ENCODE measurements at regions not wholly inside any gene's neighbourhood (a gene's known extent, or its start where the extent isn't known, plus 50 kb on each side); places are given as distances from the start of the nearest gene placed in this dataset.

- no peak for ATAC-seq
Observed at GRCh38 chr4:179894066-179894778, 2349.0 kb upstream of the TENM3 start.

- no peak for ATAC-seq
Observed at GRCh38 chr4:179919587-179919986, 2323.6 kb upstream of the TENM3 start.

- ATAC-seq: no peak
Observed at GRCh38 chr4:179927473-179927872, 2315.7 kb upstream of the TENM3 start.

GRCh38 chr4:179941911-179942310 is 2301.3 kb upstream of the TENM3 start:
- ATAC-seq: no peak

- ATAC-seq: no peak
Observed at GRCh38 chr4:179976777-179977176, 2266.4 kb upstream of the TENM3 start.

- no peak for ATAC-seq
Observed at GRCh38 chr4:179977378-179977777, 2265.8 kb upstream of the TENM3 start.

- ATAC-seq: no peak
Observed at GRCh38 chr4:179981161-179981560, 2262.0 kb upstream of the TENM3 start.

- no peak for ATAC-seq
Observed at GRCh38 chr4:179989975-179990374, 2253.2 kb upstream of the TENM3 start.

- ATAC-seq: no peak
Observed at GRCh38 chr4:180009316-180009715, 2233.9 kb upstream of the TENM3 start.

GRCh38 chr4:180028682-180029081 is 2214.5 kb upstream of the TENM3 start:
- ATAC-seq: no peak

GRCh38 chr4:180031330-180031729 is 2211.9 kb upstream of the TENM3 start:
- ATAC-seq: no peak

GRCh38 chr4:180041576-180041975 is 2201.6 kb upstream of the TENM3 start:
- no peak for ATAC-seq

- no peak for ATAC-seq
Observed at GRCh38 chr4:180052629-180053028, 2190.6 kb upstream of the TENM3 start.

GRCh38 chr4:180054291-180054690 is 2188.9 kb upstream of the TENM3 start:
- ATAC-seq: no peak

- ATAC-seq: no peak
Observed at GRCh38 chr4:180057299-180057721, 2185.9 kb upstream of the TENM3 start.

GRCh38 chr4:180057891-180058671 is 2185.1 kb upstream of the TENM3 start:
- no peak for ATAC-seq

- ATAC-seq: no peak
Observed at GRCh38 chr4:180058691-180059215, 2184.4 kb upstream of the TENM3 start.

- no peak for ATAC-seq
Observed at GRCh38 chr4:180059216-180059881, 2183.9 kb upstream of the TENM3 start.

- ATAC-seq: no peak
Observed at GRCh38 chr4:180060159-180060889, 2182.9 kb upstream of the TENM3 start.

- ATAC-seq: no peak
Observed at GRCh38 chr4:180081072-180081471, 2162.1 kb upstream of the TENM3 start.

GRCh38 chr4:180084561-180084960 is 2158.6 kb upstream of the TENM3 start:
- ATAC-seq: no peak

- ATAC-seq: no peak
Observed at GRCh38 chr4:180086480-180087190, 2156.6 kb upstream of the TENM3 start.

Data from activated CD4-positive, CD25-positive, alpha-beta regulatory T cell treated with anti-CD3 and anti-CD28 coated beads, Interleukin-2, amount 50 U/mL, for 24 hours (primary cell).